ENCODE measurements at regions not wholly inside any gene's neighbourhood (a gene's known extent, or its start where the extent isn't known, plus 50 kb on each side); places are given as distances from the start of the nearest gene placed in this dataset.

DNA sequence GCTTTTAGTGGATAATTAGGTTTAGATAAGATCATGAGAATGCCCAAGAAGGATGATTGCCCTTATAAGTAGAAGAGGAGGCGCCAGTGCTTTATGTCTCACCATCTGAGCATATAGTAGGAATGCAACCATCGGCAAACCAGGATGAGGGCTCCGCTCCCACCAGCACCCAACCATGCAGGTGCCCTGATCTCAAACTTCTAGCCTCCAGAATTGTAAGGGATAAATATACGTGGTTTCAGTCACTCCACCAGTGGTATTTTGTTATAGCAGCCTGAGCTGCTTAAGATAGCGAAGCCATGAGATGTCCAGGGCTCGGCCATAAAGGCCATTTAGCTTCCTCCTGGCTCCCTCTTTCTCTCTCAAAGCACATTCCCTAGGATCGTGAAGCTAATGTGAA, 413.9 kb downstream of the MZT1 start:
- TF ChIP-seq HDGF (IDR thresholded peaks at IDR 0.05; ENCODE audit: borderline replicate concordance) (no peak), L3MBTL2 (conservative IDR thresholded peaks at IDR 0.05) (no peak), NFRKB (IDR thresholded peaks at IDR 0.05) (no peak), FOXM1 (IDR thresholded peaks at IDR 0.05; ENCODE audit: borderline replicate concordance) (no peak), ZNF384 (IDR thresholded peaks at IDR 0.05) (no peak), ELF4 (IDR thresholded peaks at IDR 0.05) (no peak)
